HUES64 (cell line): ENCODE measurements at regions not wholly inside any gene's neighbourhood (a gene's known extent, or its start where the extent isn't known, plus 50 kb on each side); places are given as distances from the start of the nearest gene placed in this dataset.
"Not testable (repeated sequence)": the region's sequence is repeated elsewhere in the genome, so short reads cannot be mapped to it uniquely, and the experiment has no call there.

Source experiments
- H3K27ac ChIP-seq: 2 replicates; pipeline ENCODE4 v1.7.0; 2013; ENCODE audit warnings: low read depth, low read length, inconsistent platforms
- H3K27me3 ChIP-seq: 2 replicates; pipeline ENCODE4 v1.6.1; 2013; ENCODE audit warnings: mild to moderate bottlenecking, low read length; ENCODE audit not compliant: insufficient read depth
- H3K36me3 ChIP-seq: 2 replicates; pipeline ENCODE4 v1.6.1; 2013; ENCODE audit warnings: mild to moderate bottlenecking, low read length; ENCODE audit not compliant: insufficient read depth
- H3K4me1 ChIP-seq: 2 replicates; pipeline ENCODE4 v1.6.1; 2013; ENCODE audit warnings: mild to moderate bottlenecking, low read length, moderate library complexity; ENCODE audit not compliant: insufficient read depth
- H3K4me3 ChIP-seq: 2 replicates; pipeline ENCODE4 v1.5.1; 2013; ENCODE audit warnings: mild to moderate bottlenecking, low read length, moderate library complexity
- H3K9ac ChIP-seq: 2 replicates; pipeline ENCODE4 v1.6.1; 2013; ENCODE audit warnings: mild to moderate bottlenecking, low read depth, low read length
- H3K9me3 ChIP-seq: 2 replicates; pipeline ENCODE4 v1.6.1; 2013; ENCODE audit warnings: low read depth, low read length; ENCODE audit not compliant: insufficient read depth
- WGBS: fragments of 150-250, 120-280 bp; methylation state at CpG from one replicate; pipeline ENCODE4 v1.1.7; 2013; ENCODE audit warnings: missing lambda C conversion rate; 5-methylcytosine and 5-hydroxymethylcytosine counted together

GRCh38 chr3:168707900-168708299 lies 612.2 kb upstream of the GOLIM4 start:
- Histone ChIP-seq H3K36me3 (no peaks in the 10 kb centered on the region), H3K27me3 (no peaks in the 10 kb centered on the region), H3K9me3 (no peaks in the 10 kb centered on the region), H3K4me3 (no peak overlapping the region), H3K9ac (no peak overlapping the region), H3K27ac (no peak overlapping the region), H3K4me1 (no peaks in the 10 kb centered on the region)
- WGBS = 96% methylated on average over 2 of the region's 2 CpGs

GRCh38 chr3:168705412-168705811 lies 609.7 kb upstream of the GOLIM4 start:
- Histone ChIP-seq H3K4me1 (no peaks in the 10 kb centered on the region), H3K36me3 (no peaks in the 10 kb centered on the region), H3K27me3 (no peaks in the 10 kb centered on the region), H3K9ac (no peak overlapping the region), H3K27ac (no peak overlapping the region), H3K9me3 (no peaks in the 10 kb centered on the region), H3K4me3 (no peak overlapping the region)
- WGBS = 93% methylated on average over 2 of the region's 3 CpGs

- H3K27ac ChIP-seq = no peak overlapping the region
- WGBS = 93% methylated on average over 3 of the region's 3 CpGs
- H3K36me3 ChIP-seq = no peaks in the 10 kb centered on the region
These were observed 600.3 kb upstream of the GOLIM4 start for GRCh38 chr3:168696051-168696450.

GRCh38 chr3:168693870-168694269 lies 598.1 kb upstream of the GOLIM4 start:
- 13% methylated on average over 3 of the region's 3 CpGs for WGBS
- Histone ChIP-seq H3K9me3 (no peaks in the 10 kb centered on the region), H3K4me3 (no peak overlapping the region), H3K27ac (no peak overlapping the region), H3K9ac (no peak overlapping the region), H3K36me3 (no peaks in the 10 kb centered on the region), H3K27me3 (no peaks in the 10 kb centered on the region), H3K4me1 (peaks cover 19% of the 10 kb centered on the region)

More at GRCh38 chr3:168696051-168696450, 600.3 kb upstream of the GOLIM4 start:
- Histone ChIP-seq H3K9ac (no peak overlapping the region), H3K4me1 (peaks cover 19% of the 10 kb centered on the region), H3K27me3 (no peaks in the 10 kb centered on the region), H3K4me3 (no peak overlapping the region), H3K9me3 (0 out of 2 replicates have a peak, but pooled peaks cover 4% of the 10 kb centered on the region)

- H3K9ac ChIP-seq = no peak overlapping the region
- H3K4me1 ChIP-seq = peaks cover 5% of the 10 kb centered on the region; the same call in 1 of the 2 replicates
- no peak overlapping the region for H3K4me3 ChIP-seq
- no peaks in the 10 kb centered on the region for H3K9me3 ChIP-seq
- WGBS = 100% methylated on average over 2 of the region's 5 CpGs
- no peaks in the 10 kb centered on the region for H3K27me3 ChIP-seq
- H3K27ac ChIP-seq = no peak overlapping the region
- no peaks in the 10 kb centered on the region for H3K36me3 ChIP-seq
These were observed 592.5 kb upstream of the GOLIM4 start for GRCh38 chr3:168688267-168688666.

- 92% methylated on average over 6 of the region's 6 CpGs for WGBS
- H3K4me1 ChIP-seq = no peaks in the 10 kb centered on the region
- H3K27me3 ChIP-seq = no peaks in the 10 kb centered on the region
- no peak overlapping the region for H3K4me3 ChIP-seq
- H3K9ac ChIP-seq = no peak overlapping the region
- H3K27ac ChIP-seq = no peak overlapping the region
- H3K9me3 ChIP-seq = no peaks in the 10 kb centered on the region
- no peaks in the 10 kb centered on the region for H3K36me3 ChIP-seq
These were observed 588.8 kb upstream of the GOLIM4 start for GRCh38 chr3:168684519-168684918.

GRCh38 chr3:168678730-168679129 lies 583.0 kb upstream of the GOLIM4 start:
- no peak overlapping the region for H3K27ac ChIP-seq
- 88% methylated on average over 1 of the region's 1 CpG for WGBS
- H3K9ac ChIP-seq = no peak overlapping the region
- H3K27me3 ChIP-seq = no peaks in the 10 kb centered on the region
- H3K9me3 ChIP-seq = no peaks in the 10 kb centered on the region
- H3K4me1 ChIP-seq = no peaks in the 10 kb centered on the region
- H3K36me3 ChIP-seq = no peaks in the 10 kb centered on the region
- H3K4me3 ChIP-seq = no peak overlapping the region

- Histone ChIP-seq H3K4me3 (no peak overlapping the region), H3K9ac (no peak overlapping the region), H3K27me3 (no peaks in the 10 kb centered on the region), H3K4me1 (no peaks in the 10 kb centered on the region), H3K9me3 (no peaks in the 10 kb centered on the region), H3K27ac (no peak overlapping the region), H3K36me3 (no peaks in the 10 kb centered on the region)
- 91% methylated on average over 5 of the region's 5 CpGs for WGBS
These were observed 575.4 kb upstream of the GOLIM4 start for GRCh38 chr3:168671091-168671490.

- 92% methylated on average over 4 of the region's 6 CpGs for WGBS
- H3K4me3 ChIP-seq, H3K27ac ChIP-seq: not testable (repeated sequence)
These were observed 565.3 kb upstream of the GOLIM4 start for GRCh38 chr3:168660879-168661657.

GRCh38 chr3:168659015-168659414 lies 563.3 kb upstream of the GOLIM4 start:
- Histone ChIP-seq H3K27me3 (no peaks in the 10 kb centered on the region), H3K9me3 (peaks cover 4% of the 10 kb centered on the region; the same call in 1 of the 2 replicates), H3K4me3 (no peak overlapping the region), H3K27ac (no peak overlapping the region), H3K4me1 (no peaks in the 10 kb centered on the region; the same call in 1 of the 2 replicates), H3K9ac (no peak overlapping the region), H3K36me3 (no peaks in the 10 kb centered on the region)

More at GRCh38 chr3:168660879-168661657, 565.3 kb upstream of the GOLIM4 start:
- not testable (repeated sequence) for H3K36me3 ChIP-seq, H3K4me1 ChIP-seq, H3K9ac ChIP-seq, H3K27me3 ChIP-seq, H3K9me3 ChIP-seq

- Histone ChIP-seq H3K27ac (no peak overlapping the region), H3K9ac (no peak overlapping the region), H3K36me3 (no peaks in the 10 kb centered on the region), H3K27me3 (no peaks in the 10 kb centered on the region), H3K4me1 (peaks cover 10% of the 10 kb centered on the region), H3K9me3 (peaks cover 4% of the 10 kb centered on the region; the same call in 1 of the 2 replicates), H3K4me3 (no peak overlapping the region)
- WGBS = 92% methylated on average over 1 of the region's 1 CpG
These were observed 559.9 kb upstream of the GOLIM4 start for GRCh38 chr3:168655611-168656010.
